C4-2B (cell line): ENCODE measurements at regions not wholly inside any gene's neighbourhood (a gene's known extent, or its start where the extent isn't known, plus 50 kb on each side); places are given as distances from the start of the nearest gene placed in this dataset.

Source experiments
- CTCF ChIP-seq: fragments of 450-650 bp; conservative IDR thresholded peaks from 2 replicates; pipeline ENCODE4 v1.5.1; 2017; ENCODE audit warnings: mild to moderate bottlenecking
- ZFX ChIP-seq: fragments of 450-650 bp; IDR thresholded peaks from 2 replicates; pipeline ENCODE4 v1.6.1; 2017

- TF ChIP-seq CTCF = no peak
- TF ChIP-seq ZFX = no peak
Observed at GRCh38 chr1:212507369-212507768, 74.6 kb downstream of the NENF start.
